Endometrial microvascular endothelial cells (primary cell): ENCODE measurements at regions not wholly inside any gene's neighbourhood (a gene's known extent, or its start where the extent isn't known, plus 50 kb on each side); places are given as distances from the start of the nearest gene placed in this dataset.

Experiments used
- in situ Hi-C: cut with HindIII; loops from 2 replicates; pipeline ENCODE4 v1.10.0; 2017; ENCODE audit warnings: low sequenced_read_pairs, low pct_unique_long_range_greater_than_20kb; ENCODE audit errors: inconsistent ontology term

DNA sequence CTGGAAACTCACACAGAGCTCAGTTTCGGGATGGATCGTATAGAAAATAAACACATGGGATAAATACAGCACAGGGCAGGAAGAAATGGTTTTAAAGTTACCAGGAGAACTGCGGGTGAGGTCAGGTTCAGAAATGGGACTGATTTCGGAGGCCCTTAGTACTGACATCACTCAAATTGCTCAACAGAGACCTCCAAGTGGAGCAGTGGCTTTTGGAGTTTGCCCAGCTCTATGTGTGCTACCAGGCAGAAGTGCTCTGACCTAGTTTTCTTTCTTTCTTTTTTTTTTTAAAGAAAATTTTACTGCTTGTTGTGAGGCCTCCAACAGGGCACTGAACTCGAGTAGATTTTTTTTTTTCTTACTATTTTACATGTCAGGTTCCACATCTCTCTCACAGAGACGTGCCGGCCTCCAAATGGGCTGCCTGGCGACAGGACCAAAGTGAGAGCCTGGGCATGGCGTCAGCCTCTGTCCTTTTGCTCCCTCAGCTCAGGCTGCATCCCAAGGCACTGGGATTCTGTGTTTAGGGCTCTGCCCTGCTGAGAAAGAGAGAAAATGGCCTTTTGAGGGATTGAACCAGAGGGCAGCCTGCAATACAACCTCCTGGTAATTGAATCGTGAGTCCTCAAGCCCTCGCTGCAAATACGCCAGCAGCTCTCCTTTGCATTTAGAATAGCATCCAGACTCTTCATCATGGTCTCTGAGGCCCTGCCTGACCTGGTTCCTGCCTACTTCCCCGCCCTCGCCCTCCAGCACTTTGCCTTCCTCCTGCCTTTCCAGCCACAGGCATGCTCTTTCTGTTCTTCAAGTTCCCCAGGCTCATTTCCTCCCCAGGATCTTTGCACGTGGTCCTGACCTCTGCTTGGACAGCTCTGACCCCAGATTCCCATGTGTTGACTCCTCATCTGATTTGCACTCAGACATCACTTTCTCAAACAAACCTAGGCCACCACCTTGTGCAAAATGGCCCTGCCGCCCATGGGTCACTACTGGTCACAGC is 173.5 kb downstream of the FGF1 start:
- in situ Hi-C loops, result no loop called here

GRCh38 chr5:142511358-142511757 is 174.5 kb downstream of the FGF1 start:
- in situ Hi-C loops, result no loop called here

- in situ Hi-C loops, result no loop called here
Observed at GRCh38 chr5:142509026-142509425, 176.9 kb downstream of the FGF1 start.

DNA sequence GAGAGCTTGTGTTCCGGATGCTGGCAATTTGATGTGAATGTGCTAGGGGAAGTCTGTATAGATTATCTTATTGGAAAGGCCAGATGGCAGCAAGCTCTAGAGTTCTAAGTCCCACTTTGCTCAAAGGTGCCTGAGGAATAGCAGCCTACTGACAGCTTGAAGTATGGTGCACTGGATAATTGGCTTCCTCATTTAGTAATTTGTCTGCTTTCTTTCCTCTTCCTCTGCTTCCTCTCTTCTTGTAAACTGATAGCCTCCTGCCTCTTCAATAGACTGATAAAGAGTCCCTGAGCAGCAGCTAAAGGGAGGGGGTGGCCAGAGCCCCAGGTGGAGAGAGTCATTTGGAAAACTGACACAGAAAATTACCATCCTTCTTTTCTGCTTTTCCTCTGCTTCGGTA is 177.3 kb downstream of the FGF1 start:
- in situ Hi-C loops, result no loop called here

GRCh38 chr5:142507531-142508372 is 178.1 kb downstream of the FGF1 start:
- in situ Hi-C loops, result no loop called here

- in situ Hi-C loops, result no loop called here
Observed at GRCh38 chr5:142506756-142507155, 179.1 kb downstream of the FGF1 start.

- in situ Hi-C loops, result no loop called here
Observed at GRCh38 chr5:142506046-142506445, 179.8 kb downstream of the FGF1 start.

- in situ Hi-C loops, result no loop called here
Observed at GRCh38 chr5:142501890-142502289, 177.1 kb upstream of the SPRY4 start.

DNA sequence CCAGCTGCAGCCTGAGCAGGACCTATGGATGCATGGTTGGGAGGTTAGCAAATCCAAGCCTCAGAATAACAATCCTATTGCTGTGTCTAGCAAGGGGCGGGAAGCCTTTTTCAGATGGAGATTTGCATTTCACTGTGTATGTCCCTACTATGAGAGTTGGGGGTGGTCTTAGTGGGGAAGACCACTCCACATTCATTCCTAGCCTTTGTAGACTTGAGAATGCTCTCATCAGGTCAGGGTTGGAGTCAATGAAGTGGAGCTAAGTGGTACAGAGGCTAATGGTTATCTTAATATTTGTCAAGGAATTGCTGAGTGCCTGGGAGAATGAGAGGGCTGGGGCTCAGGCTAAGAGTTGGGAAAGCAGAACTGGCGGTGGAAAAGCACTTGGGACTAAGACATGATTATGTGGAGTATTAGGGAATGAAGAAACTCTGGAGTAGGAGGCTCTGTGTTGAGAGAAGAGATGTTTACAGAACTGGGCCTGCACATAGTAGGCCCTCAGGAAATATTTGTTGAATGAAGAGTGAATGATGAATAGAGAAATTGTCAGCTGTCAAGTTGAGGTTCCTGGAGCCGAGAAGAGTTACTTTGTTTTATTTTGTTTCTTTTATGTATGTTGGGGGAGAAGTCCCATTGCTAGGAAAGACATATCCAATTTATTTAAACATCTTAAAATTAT is 175.5 kb upstream of the SPRY4 start:
- in situ Hi-C loops, result no loop called here

DNA sequence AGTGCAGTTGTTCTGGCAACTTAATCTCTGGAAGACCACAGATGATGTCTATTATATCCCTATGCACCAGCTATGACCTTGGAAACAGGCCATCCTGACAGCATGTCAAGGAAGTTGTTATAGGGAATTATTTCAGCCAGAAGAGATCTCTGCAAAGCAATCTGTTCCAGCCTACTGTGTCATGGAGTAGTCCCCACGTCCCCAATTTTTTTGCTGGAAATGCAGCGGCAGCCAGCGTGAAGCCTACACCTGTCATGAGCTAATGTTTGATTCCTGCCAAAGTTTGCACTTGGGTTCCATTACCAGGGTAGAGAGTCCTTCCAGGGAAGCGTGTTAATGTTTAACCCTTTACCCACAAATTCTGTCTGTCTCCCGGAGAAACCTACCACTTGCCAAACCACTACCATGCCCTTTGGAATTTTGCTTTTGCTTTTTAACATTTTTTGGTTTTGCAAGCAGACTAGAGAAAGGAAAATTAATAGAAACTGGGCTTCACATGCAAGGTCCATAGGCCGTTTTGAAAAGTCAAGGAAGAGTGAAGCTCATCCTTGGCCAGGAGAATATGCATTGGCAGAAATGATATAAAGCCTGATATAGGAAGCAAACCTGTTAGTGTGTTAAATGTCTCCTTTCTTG is 174.9 kb upstream of the SPRY4 start:
- in situ Hi-C loops, result no loop called here

DNA sequence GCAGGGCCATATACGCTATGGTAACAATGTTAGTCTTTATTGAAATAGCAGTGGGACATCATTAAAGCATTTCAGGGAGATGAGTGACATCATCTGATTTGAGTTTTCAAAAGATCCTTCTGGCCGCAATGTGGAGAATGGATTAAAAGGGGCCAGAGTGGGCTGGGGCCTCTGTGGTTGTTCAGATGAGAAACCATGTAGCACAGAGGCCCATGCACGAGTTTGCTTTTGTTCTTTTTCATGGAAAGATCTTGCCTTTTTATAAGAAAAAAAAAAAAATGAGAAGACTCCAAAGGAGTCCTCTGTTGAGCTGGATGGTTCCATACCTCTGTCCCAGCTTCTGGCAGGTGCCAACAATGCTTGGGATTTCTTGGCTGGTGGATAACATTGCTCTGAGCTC is 173.5 kb upstream of the SPRY4 start:
- in situ Hi-C loops, result no loop called here

GRCh38 chr5:142495531-142495930 is 170.7 kb upstream of the SPRY4 start:
- in situ Hi-C loops, result no loop called here

- in situ Hi-C loops, result no loop called here
Observed at GRCh38 chr5:142493875-142494518, 169.2 kb upstream of the SPRY4 start.

DNA sequence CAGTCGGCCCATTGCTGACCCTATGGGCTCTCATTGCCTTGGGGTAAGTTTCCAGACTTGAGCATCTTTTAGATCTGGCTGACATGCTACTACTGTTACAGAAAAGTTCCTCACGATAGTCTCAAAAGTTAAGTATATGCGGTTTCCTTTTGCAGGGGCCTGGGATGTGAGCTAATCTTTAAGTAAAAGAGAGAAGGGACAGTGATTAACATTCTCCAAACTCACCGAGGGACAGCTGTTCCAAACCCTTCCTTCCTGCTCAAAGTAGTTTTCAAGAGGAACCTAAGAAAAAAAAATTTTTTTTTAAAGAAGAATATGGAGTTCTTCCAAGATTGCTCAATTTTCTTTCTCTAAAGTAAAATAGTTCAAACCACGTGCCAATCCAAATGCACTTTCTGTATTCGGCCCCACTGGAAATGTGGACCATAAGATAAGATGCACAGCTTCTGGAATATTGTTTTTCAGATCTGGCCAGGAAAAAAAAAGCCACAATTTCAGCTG is 168.0 kb upstream of the SPRY4 start:
- in situ Hi-C loops, result no loop called here

DNA sequence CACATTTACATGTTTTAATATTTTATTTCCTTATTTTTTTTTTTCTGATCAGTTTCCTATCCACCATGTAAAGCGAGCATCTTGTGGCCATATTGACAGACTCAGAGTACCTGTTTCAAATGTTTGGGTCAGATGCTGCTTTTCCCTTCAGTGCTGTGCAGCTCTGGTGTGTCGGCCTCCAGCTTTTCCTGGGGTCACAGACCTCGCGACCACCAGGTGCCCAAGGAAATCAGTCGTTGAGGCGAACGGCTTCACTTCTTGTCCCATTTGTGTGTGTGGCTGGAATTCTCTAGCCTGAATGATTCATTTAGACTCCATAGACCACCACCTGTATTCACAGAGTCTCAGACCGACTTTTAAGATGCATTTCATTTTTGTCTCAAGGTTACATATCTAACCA is 166.9 kb upstream of the SPRY4 start:
- in situ Hi-C loops, result no loop called here

DNA sequence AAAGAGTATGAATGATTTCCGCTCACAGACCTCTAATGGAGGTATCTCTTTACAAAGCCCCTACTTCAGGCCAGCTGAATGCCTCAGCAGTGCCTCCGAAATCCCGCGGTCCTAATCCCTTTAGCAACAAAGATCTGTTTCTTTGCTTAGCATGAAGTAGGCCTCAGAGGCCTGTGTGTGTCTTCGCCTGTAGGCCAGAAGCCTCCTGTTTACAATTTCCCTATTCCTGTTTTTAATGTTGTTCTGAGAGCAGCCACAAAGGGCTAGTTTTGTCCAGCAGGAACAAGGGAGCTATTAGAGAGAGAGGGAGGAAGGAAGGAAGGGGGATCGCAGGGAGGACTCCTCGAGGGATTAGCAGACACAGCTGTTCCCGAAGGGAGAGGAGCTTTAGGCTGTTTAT is 166.4 kb upstream of the SPRY4 start:
- in situ Hi-C loops, result no loop called here

DNA sequence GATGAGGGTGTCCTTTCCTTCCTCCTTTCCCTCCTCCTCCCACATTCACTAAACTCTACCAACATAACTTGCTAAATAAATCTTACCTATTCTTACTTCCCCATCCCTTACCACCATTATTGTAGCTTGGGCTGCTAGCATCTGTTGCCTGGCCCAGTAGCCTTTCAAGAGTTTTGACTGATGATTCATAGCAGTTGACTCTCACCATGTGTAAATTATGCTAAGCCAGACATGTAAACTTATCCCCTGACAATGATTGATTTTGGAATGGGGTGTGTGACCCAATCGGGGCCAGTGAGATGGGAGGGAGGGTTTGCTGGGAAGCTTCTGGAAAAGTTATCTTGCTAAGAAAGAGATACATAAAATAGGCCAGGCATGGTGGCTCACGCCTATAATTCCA is 161.8 kb upstream of the SPRY4 start:
- in situ Hi-C loops, result no loop called here

DNA sequence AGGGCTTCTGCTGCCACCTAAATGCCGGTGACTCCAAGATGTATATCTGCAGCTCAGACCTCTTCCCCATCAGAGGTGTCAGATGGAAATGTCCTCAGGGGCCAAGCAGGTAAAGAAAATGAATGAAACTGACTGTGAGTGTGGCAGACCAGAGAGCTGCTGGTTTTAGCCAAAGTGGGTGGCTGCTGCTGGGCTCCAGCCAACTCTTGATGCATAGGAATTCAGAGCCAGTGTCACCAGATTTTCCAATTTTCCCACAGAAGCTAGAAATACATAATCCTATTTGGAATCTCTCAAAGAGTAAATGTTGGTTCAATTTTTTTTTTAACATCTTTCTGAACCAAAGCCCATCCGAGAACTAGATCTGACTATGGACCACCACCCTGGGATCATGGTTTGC is 161.2 kb upstream of the SPRY4 start:
- in situ Hi-C loops, result no loop called here
